KMS-11 (cell line): ENCODE measurements at regions not wholly inside any gene's neighbourhood (a gene's known extent, or its start where the extent isn't known, plus 50 kb on each side); places are given as distances from the start of the nearest gene placed in this dataset.

Source experiments
- H2AFZ ChIP-seq: fragments of 200-600 bp; sonication (generic); 2 replicates; pipeline ENCODE4 v1.6.1; 2016; ENCODE audit warnings: antibody characterized with exemption, mixed run types, low read depth
- H3K27ac ChIP-seq: fragments of 200-600 bp; sonication (generic); 2 replicates; pipeline ENCODE4 v1.6.1; 2016; ENCODE audit warnings: mild to moderate bottlenecking, mixed run types
- H3K27me3 ChIP-seq: fragments of 200-600 bp; sonication (generic); 2 replicates; pipeline ENCODE4 v1.6.1; 2017; ENCODE audit warnings: mild to moderate bottlenecking, low read depth, mixed run types, moderate library complexity; ENCODE audit not compliant: insufficient read depth
- H3K36me3 ChIP-seq: fragments of 200-600 bp; sonication (generic); 2 replicates; pipeline ENCODE4 v1.6.1; 2017; ENCODE audit warnings: mild to moderate bottlenecking, mixed run types; ENCODE audit not compliant: insufficient read depth
- H3K4me1 ChIP-seq: fragments of 200-600 bp; sonication (generic); 2 replicates; pipeline ENCODE4 v1.6.1; 2016; ENCODE audit warnings: mild to moderate bottlenecking, low read depth, mixed run types; ENCODE audit not compliant: poor library complexity, severe bottlenecking
- H3K4me2 ChIP-seq: fragments of 200-600 bp; sonication (generic); 2 replicates; pipeline ENCODE4 v1.7.0; 2016; ENCODE audit warnings: mild to moderate bottlenecking, mixed run types
- H3K4me3 ChIP-seq: fragments of 200-600 bp; sonication (generic); IDR thresholded peaks from 2 replicates; pipeline ENCODE4 v1.6.1; 2017; ENCODE audit warnings: low read depth, low read length, mixed read lengths; ENCODE audit not compliant: insufficient read depth
- H3K79me2 ChIP-seq: fragments of 200-600 bp; sonication (generic); 2 replicates; pipeline ENCODE4 v1.6.1; 2016; ENCODE audit warnings: low read depth, mixed run types; ENCODE audit not compliant: insufficient read depth
- H3K9ac ChIP-seq: fragments of 200-600 bp; sonication (generic); 2 replicates; pipeline ENCODE4 v1.6.1; 2016; ENCODE audit warnings: mild to moderate bottlenecking, mixed run types
- H4K20me1 ChIP-seq: fragments of 200-600 bp; sonication (generic); 2 replicates; pipeline ENCODE4 v1.6.1; 2016; ENCODE audit warnings: mild to moderate bottlenecking, mixed run types; ENCODE audit not compliant: insufficient read depth
- TF ChIP-seq, protein P1 (sequence below): fragments of 200-600 bp; sonication (generic); conservative IDR thresholded peaks from 2 replicates; pipeline ENCODE4 v1.6.1; 2017; ENCODE audit warnings: low read depth, mild to moderate bottlenecking, antibody characterized with exemption, low read length, moderate library complexity, mixed read lengths

- Histone ChIP-seq H3K79me2 (no peaks in the 10 kb centered on the region), H3K36me3 (no peaks in the 10 kb centered on the region), H3K4me3 (no peak overlapping the region), H3K4me2 (no peak overlapping the region), H2AFZ (no peak overlapping the region), H4K20me1 (no peaks in the 10 kb centered on the region), H3K27me3 (no peaks in the 10 kb centered on the region), H3K9ac (no peak overlapping the region), H3K4me1 (no peaks in the 10 kb centered on the region), H3K27ac (no peak overlapping the region)
- TF ChIP-seq, protein P1, sequence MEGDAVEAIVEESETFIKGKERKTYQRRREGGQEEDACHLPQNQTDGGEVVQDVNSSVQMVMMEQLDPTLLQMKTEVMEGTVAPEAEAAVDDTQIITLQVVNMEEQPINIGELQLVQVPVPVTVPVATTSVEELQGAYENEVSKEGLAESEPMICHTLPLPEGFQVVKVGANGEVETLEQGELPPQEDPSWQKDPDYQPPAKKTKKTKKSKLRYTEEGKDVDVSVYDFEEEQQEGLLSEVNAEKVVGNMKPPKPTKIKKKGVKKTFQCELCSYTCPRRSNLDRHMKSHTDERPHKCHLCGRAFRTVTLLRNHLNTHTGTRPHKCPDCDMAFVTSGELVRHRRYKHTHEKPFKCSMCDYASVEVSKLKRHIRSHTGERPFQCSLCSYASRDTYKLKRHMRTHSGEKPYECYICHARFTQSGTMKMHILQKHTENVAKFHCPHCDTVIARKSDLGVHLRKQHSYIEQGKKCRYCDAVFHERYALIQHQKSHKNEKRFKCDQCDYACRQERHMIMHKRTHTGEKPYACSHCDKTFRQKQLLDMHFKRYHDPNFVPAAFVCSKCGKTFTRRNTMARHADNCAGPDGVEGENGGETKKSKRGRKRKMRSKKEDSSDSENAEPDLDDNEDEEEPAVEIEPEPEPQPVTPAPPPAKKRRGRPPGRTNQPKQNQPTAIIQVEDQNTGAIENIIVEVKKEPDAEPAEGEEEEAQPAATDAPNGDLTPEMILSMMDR: no peak
Measured at GRCh38 chr2:145206496-145207281, 686.8 kb upstream of the ZEB2 start.

GRCh38 chr2:145203891-145204290 is 684.0 kb upstream of the ZEB2 start:
- no peaks in the 10 kb centered on the region for H3K79me2 ChIP-seq
- no peaks in the 10 kb centered on the region for H3K27me3 ChIP-seq
- H4K20me1 ChIP-seq: no peaks in the 10 kb centered on the region
- H3K4me2 ChIP-seq: no peak overlapping the region
- H3K9ac ChIP-seq: no peak overlapping the region
- H3K4me3 ChIP-seq: no peak overlapping the region
- H3K4me1 ChIP-seq: no peaks in the 10 kb centered on the region
- no peaks in the 10 kb centered on the region for H3K36me3 ChIP-seq
- H2AFZ ChIP-seq: no peak overlapping the region
- TF ChIP-seq, protein P1: no peak
- no peak overlapping the region for H3K27ac ChIP-seq

DNA sequence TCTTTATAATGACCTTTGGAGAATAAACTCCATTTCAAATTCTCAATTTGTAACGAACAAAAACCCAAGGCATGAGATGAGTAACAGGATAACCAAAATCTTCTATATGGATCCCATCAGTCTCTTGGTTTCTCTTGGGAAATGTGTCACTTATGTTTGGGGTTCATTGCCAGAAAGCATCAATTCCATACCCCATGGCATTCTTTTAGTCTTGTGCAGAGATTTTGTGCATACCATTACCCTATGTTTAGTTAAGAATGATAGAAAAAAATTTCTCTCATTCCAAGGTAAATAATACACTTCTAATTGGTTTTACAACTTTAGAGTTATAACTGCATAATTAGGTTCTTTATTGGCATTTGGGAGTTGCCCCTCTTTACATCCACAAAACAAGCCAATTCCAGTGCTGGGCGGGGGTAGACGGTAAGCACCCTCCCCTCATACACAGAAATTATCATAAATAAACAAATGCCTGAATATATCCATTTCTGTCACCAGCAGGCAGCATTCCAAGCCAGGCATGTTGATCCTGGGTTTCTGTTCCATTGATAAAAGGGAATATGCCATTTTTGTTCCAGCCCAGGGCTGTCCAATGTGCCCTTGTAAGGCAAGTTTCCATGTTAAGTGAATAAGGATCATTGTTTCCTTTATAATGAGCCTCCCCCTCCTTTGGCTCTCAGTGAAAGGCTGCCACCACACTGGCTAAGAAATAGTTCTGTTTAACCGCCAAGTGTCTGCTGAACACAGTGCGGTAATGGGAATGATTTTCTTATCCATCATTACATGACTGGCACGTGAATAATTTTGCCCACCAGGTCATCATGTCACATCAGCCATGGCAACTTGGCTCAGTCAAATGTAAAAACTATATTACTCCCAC is 680.1 kb upstream of the ZEB2 start:
- Histone ChIP-seq H4K20me1 (no peaks in the 10 kb centered on the region), H3K4me2 (no peak overlapping the region), H3K27me3 (no peaks in the 10 kb centered on the region), H3K36me3 (no peaks in the 10 kb centered on the region), H3K4me3 (no peak overlapping the region), H2AFZ (no peak overlapping the region), H3K4me1 (no peaks in the 10 kb centered on the region), H3K9ac (no peak overlapping the region), H3K27ac (no peak overlapping the region), H3K79me2 (no peaks in the 10 kb centered on the region)
- TF ChIP-seq, protein P1: no peak

DNA sequence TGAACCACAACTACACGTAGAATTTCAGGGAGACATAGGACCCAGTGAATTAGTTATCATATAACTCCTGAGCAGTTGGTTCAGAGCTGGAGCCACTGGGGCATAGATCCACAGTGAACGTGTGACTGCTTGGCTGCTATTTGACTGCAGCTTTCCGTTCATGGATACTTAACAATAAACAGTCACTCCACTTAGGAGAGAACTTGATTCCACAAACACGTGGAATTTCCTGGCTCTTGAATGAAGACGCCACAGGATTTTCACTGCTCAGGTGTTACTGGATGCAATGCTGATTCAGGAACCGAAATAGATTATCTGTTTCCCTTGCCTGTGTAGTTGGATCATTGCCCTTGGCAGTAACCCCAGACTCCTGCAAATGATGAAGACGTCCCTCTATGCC is 679.1 kb upstream of the ZEB2 start:
- H3K36me3 ChIP-seq: no peaks in the 10 kb centered on the region
- H3K27ac ChIP-seq: no peak overlapping the region
- no peak overlapping the region for H3K4me3 ChIP-seq
- no peaks in the 10 kb centered on the region for H4K20me1 ChIP-seq
- no peaks in the 10 kb centered on the region for H3K4me1 ChIP-seq
- no peaks in the 10 kb centered on the region for H3K79me2 ChIP-seq
- TF ChIP-seq, protein P1: no peak
- H3K27me3 ChIP-seq: no peaks in the 10 kb centered on the region
- no peak overlapping the region for H3K4me2 ChIP-seq
- no peak overlapping the region for H3K9ac ChIP-seq
- no peak overlapping the region for H2AFZ ChIP-seq
